GM13976 (cell line): ENCODE measurements at regions not wholly inside any gene's neighbourhood (a gene's known extent, or its start where the extent isn't known, plus 50 kb on each side); places are given as distances from the start of the nearest gene placed in this dataset.
"Not testable (repeated sequence)": the region's sequence is repeated elsewhere in the genome, so short reads cannot be mapped to it uniquely, and the experiment has no call there.

Experiments used
- DNase-seq: peaks from one replicate; pipeline ENCODE4 v3.0.0; 2012; ENCODE audit warnings: low spot score
- in situ Hi-C: fragments of 300-500 bp; cut with MboI; formaldehyde crosslinking; loops from one replicate; pipeline ENCODE4 v1.12.0; 2022; ENCODE audit warnings: low sequenced_read_pairs, mixed read lengths, inconsistent platforms; ENCODE audit not compliant: unreplicated experiment
- TF ChIP-seq, protein P1 (sequence below): IDR thresholded peaks from 2 replicates; pipeline ENCODE4 v1.5.1; 2012; ENCODE audit warnings: borderline replicate concordance, mild to moderate bottlenecking; ENCODE audit not compliant: insufficient read depth; ENCODE audit errors: extremely low read depth, missing control alignments, control extremely low read depth

GRCh38 chr2:242047963-242048362 is 178.4 kb downstream of the RTP5 start:
- TF ChIP-seq, protein P1, sequence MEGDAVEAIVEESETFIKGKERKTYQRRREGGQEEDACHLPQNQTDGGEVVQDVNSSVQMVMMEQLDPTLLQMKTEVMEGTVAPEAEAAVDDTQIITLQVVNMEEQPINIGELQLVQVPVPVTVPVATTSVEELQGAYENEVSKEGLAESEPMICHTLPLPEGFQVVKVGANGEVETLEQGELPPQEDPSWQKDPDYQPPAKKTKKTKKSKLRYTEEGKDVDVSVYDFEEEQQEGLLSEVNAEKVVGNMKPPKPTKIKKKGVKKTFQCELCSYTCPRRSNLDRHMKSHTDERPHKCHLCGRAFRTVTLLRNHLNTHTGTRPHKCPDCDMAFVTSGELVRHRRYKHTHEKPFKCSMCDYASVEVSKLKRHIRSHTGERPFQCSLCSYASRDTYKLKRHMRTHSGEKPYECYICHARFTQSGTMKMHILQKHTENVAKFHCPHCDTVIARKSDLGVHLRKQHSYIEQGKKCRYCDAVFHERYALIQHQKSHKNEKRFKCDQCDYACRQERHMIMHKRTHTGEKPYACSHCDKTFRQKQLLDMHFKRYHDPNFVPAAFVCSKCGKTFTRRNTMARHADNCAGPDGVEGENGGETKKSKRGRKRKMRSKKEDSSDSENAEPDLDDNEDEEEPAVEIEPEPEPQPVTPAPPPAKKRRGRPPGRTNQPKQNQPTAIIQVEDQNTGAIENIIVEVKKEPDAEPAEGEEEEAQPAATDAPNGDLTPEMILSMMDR: no peak
- in situ Hi-C loops: no loop called here
- no peak for DNase-seq

- TF ChIP-seq, protein P1: no peak
- in situ Hi-C loops: no loop called here
- no peak for DNase-seq
These were observed 178.9 kb downstream of the RTP5 start for GRCh38 chr2:242048479-242048878.

DNA sequence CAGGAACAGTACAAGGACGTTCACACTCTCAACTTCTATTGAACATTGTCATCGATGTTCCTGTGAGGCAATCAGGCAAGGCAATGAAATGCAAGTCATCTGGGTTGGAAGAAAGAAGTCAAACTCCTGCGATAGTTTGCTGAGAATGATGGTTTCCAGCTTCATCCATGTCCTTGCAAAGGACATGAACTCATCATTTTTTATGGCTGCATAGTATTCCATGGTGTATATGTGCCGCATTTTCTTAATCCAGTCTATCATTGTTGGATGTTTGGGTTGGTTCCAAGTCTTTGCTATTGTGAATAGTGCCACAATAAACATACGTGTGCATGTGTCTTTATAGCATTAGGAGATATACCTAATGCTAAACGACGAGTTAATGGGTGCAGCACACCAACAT is 180.0 kb downstream of the RTP5 start:
- in situ Hi-C loops, DNase-seq: not testable (repeated sequence)

- in situ Hi-C loops: no loop called here
- TF ChIP-seq, protein P1: no peak
- DNase-seq: no peak
These were observed 181.9 kb downstream of the RTP5 start for GRCh38 chr2:242051463-242051862.

DNA sequence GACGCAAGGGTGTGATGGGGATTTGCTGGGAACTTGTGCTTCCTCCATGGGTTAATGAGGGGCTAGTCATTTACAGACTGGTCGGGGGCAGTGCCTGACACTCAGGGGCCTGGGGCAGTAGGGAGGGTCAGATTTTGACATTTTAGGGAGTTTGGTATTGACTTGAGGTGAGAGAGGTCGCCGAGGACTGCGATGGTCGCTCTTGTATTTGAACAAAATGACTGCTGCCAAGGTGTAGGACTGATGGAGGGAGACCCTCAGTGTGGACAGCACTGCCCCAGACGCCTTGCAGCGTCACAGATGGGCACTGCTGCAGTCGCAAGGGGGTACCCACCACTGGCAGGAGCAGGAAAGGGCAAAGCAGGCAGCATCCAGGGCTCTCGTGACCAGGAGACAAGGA is 182.9 kb downstream of the RTP5 start:
- in situ Hi-C loops: no loop called here
- TF ChIP-seq, protein P1: no peak
- no peak for DNase-seq

DNA sequence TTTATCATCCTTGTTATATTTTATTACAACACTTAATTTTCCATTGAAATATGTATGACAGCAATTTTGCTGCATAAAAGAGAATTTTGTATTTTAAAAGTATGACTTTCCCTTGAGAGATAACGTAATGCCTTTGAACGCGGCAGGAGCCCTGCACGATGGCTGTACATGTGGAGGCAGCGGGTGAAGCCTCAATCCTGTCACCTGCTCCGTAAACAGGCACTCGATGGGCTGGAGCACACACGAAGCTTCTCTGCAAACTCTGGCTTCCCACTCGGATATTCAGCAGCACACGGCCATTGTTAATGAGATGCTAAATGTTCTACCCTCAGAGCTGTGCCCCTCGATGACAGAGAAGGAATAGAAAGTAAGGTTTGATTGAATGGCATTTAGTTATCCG is 184.4 kb downstream of the RTP5 start:
- DNase-seq: no peak
- in situ Hi-C loops: no loop called here
- TF ChIP-seq, protein P1: no peak

GRCh38 chr2:242054406-242054805 is 184.9 kb downstream of the RTP5 start:
- in situ Hi-C loops: no loop called here
- TF ChIP-seq, protein P1: no peak
- DNase-seq: no peak
